ENCODE measurements at regions not wholly inside any gene's neighbourhood (a gene's known extent, or its start where the extent isn't known, plus 50 kb on each side); places are given as distances from the start of the nearest gene placed in this dataset.
"Not testable (repeated sequence)": the region's sequence is repeated elsewhere in the genome, so short reads cannot be mapped to it uniquely, and the experiment has no call there.

- DNase-seq (ENCODE audit: low read depth): no peak
Measured at GRCh38 chr15:69920221-69920620, 177.5 kb downstream of the TLE3 start.

GRCh38 chr15:69921626-69922619 is 175.8 kb downstream of the TLE3 start:
- DNase-seq (ENCODE audit: low read depth): no peak

- DNase-seq (ENCODE audit: low read depth): no peak
Measured at GRCh38 chr15:69924531-69924930, 173.2 kb downstream of the TLE3 start.

- DNase-seq (ENCODE audit: low read depth): peak; percentile 56
Measured at GRCh38 chr15:69926006-69926405, 171.7 kb downstream of the TLE3 start.

- DNase-seq (ENCODE audit: low read depth): no peak
Measured at GRCh38 chr15:69926721-69927120, 171.0 kb downstream of the TLE3 start.

- DNase-seq (ENCODE audit: low read depth): not testable (repeated sequence)
Measured at GRCh38 chr15:69928890-69929289, 168.8 kb downstream of the TLE3 start.

- DNase-seq (ENCODE audit: low read depth): no peak
Measured at GRCh38 chr15:69929905-69930630, 167.6 kb downstream of the TLE3 start.

GRCh38 chr15:69930754-69931153 is 167.0 kb downstream of the TLE3 start:
- DNase-seq (ENCODE audit: low read depth): no peak

- DNase-seq (ENCODE audit: low read depth): no peak
Measured at GRCh38 chr15:69931156-69931555, 166.6 kb downstream of the TLE3 start.

- no peak for DNase-seq (ENCODE audit: low read depth)
Measured at GRCh38 chr15:69934607-69935006, 163.1 kb downstream of the TLE3 start.

GRCh38 chr15:69939513-69940440 is 157.9 kb downstream of the TLE3 start:
- DNase-seq (ENCODE audit: low read depth): no peak

- no peak for DNase-seq (ENCODE audit: low read depth)
Measured at GRCh38 chr15:69940441-69941300, 157.0 kb downstream of the TLE3 start.

GRCh38 chr15:69941301-69941605 is 156.5 kb downstream of the TLE3 start:
- DNase-seq (ENCODE audit: low read depth): no peak

GRCh38 chr15:69941706-69942495 is 155.8 kb downstream of the TLE3 start:
- DNase-seq (ENCODE audit: low read depth): no peak

GRCh38 chr15:69943637-69944036 is 154.1 kb downstream of the TLE3 start:
- no peak for DNase-seq (ENCODE audit: low read depth)

- no peak for DNase-seq (ENCODE audit: low read depth)
Measured at GRCh38 chr15:69945729-69946128, 152.0 kb downstream of the TLE3 start.

- DNase-seq (ENCODE audit: low read depth): no peak
Measured at GRCh38 chr15:69946870-69947269, 150.8 kb downstream of the TLE3 start.

- DNase-seq (ENCODE audit: low read depth): peak; percentile 12
Measured at GRCh38 chr15:69947394-69947793, 150.3 kb downstream of the TLE3 start.

- no peak for DNase-seq (ENCODE audit: low read depth)
Measured at GRCh38 chr15:69949485-69949884, 148.2 kb downstream of the TLE3 start.

- DNase-seq (ENCODE audit: low read depth): no peak
Measured at GRCh38 chr15:69951256-69951897, 146.3 kb downstream of the TLE3 start.

Data from EH (cell line).